ENCODE measurements at regions not wholly inside any gene's neighbourhood (a gene's known extent, or its start where the extent isn't known, plus 50 kb on each side); places are given as distances from the start of the nearest gene placed in this dataset.

DNA sequence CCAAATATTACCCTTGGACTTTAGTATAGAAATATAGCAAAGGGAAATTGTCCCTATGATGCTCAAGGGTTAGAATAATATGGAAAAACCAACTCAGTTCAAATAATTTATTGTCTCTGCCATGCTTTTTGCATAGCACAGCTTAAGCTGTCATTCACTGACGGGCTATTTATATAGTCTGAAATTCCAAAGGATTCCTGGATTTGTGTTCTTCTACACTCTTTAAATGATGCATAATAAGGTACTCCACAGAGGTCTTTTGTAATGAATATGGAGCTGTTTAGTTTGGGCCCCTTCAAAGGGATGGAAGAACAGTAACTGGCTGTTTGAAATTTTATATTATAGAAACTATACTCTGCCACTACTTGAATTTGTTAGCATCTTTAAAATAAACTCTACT is 276.6 kb upstream of the FERD3L start:
- FAIRE-seq (no peak), DNase-seq (ENCODE audit: insufficient read length, low spot score) (no peak)
- TF ChIP-seq, protein P1, sequence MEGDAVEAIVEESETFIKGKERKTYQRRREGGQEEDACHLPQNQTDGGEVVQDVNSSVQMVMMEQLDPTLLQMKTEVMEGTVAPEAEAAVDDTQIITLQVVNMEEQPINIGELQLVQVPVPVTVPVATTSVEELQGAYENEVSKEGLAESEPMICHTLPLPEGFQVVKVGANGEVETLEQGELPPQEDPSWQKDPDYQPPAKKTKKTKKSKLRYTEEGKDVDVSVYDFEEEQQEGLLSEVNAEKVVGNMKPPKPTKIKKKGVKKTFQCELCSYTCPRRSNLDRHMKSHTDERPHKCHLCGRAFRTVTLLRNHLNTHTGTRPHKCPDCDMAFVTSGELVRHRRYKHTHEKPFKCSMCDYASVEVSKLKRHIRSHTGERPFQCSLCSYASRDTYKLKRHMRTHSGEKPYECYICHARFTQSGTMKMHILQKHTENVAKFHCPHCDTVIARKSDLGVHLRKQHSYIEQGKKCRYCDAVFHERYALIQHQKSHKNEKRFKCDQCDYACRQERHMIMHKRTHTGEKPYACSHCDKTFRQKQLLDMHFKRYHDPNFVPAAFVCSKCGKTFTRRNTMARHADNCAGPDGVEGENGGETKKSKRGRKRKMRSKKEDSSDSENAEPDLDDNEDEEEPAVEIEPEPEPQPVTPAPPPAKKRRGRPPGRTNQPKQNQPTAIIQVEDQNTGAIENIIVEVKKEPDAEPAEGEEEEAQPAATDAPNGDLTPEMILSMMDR (IDR thresholded peaks at IDR 0.05; ENCODE audit: insufficient read depth, missing control alignments), result no peak

DNA sequence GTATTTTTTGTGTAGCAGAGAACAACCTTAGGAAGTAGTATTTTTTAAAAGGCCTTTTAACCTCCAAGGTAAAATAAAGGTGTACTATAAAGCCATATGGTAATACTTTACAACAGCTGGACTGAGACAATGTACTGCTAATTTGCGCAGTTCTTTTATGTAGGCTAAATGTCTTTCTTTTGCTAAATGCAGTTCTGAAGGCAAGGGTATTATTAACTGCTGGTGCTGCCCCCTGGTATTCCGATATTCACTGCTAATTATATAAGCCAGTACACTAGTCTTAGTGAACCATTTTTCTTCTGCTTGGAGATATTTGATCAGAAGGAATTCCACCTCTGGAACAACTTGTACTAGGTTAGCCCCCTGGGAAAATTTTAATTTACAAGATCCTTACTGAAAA is 272.0 kb upstream of the FERD3L start:
- FAIRE-seq (no peak), DNase-seq (ENCODE audit: insufficient read length, low spot score) (no peak)
- TF ChIP-seq, protein P1 (IDR thresholded peaks at IDR 0.05; ENCODE audit: insufficient read depth, missing control alignments), result no peak

DNA sequence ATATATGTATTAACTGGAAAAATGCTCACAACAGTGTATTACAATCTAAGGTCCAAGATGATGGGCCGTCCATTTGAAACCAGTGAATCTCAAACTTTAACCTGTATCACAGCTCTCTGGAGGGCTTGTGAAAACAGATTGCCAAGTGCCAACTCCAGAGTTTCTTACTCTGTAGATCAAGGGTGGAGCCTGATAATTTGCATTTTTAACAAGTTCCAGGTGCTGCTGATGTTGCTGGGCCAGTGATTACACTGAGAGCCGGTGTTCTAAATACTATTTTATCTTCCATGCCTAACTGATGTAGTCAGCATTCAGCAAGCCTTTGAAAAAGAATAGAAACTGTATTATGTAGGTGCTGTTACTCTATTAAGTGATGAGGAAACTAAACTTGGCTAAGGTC is 269.9 kb upstream of the FERD3L start:
- TF ChIP-seq, protein P1 (IDR thresholded peaks at IDR 0.05; ENCODE audit: insufficient read depth, missing control alignments), result no peak

DNA sequence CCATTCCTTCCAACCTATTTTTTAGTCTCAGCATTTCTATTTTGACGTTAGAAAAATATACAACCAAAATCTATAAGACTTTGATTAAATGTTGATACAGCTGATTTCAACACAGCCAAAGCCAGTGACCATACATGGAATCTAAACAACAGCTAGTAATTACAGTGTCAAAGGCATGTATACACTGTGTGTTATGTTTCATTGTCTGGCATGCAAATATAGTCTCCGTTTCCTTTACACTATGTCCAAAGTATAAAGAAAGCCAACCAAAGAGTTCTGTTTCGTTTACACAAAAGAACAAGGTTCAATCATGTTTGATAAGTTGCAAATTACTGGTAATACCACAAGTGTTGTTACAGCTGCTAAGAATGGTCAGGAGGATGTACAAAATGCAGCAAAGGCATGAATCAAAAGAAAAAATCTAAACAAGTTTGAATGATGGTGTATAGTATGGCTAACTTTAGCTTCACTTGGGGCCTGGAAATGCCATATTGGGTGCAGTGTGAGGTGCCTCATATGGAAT is 268.3 kb upstream of the FERD3L start:
- no peak for FAIRE-seq

More for the DNA sequence above, 269.9 kb upstream of the FERD3L start:
- no peak for FAIRE-seq
- no peak for DNase-seq (ENCODE audit: insufficient read length, low spot score)

DNA sequence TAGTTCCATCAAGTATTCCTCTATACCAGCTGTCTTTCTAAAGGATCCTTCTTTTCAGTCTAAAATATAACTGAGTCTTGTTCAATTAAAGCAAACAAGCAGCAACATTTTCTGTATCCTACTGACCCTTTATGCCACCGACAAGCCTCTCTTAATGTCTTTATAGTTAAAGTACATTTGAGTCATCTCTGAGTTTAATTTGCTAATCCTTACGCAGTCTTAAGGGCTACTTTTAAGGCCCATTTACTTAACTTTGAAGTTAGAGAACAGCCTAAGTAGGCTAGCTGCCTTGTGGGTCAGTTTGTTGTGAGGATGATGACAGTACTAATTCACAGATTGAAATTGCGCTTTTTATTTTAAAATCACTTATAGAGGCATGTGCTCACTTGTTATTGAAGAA is 265.5 kb upstream of the FERD3L start:
- TF ChIP-seq, protein P1 (IDR thresholded peaks at IDR 0.05; ENCODE audit: insufficient read depth, missing control alignments), result no peak
- FAIRE-seq (no peak), DNase-seq (ENCODE audit: insufficient read length, low spot score) (no peak)

More for the DNA sequence above, 268.3 kb upstream of the FERD3L start:
- TF ChIP-seq, protein P1 (IDR thresholded peaks at IDR 0.05; ENCODE audit: insufficient read depth, missing control alignments), result no peak
- no peak for DNase-seq (ENCODE audit: insufficient read length, low spot score)

DNA sequence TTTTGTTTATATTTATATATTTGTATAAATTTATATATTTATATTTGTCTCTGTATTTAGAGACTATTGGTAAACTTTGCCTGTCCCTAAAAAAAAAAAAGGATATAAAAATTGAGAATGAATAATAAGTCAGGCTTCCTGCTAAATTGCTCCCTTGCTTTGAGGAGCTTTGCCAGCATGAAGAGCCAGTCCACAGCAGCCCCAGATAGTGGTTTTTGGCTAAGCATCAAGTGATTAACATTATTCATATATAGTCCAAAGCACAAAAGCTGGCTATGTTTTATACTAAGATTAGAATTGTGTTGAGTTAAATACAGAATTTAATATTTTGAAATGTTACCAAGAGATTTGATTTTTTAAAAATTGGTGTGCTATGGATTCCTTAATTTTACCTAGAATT is 264.9 kb upstream of the FERD3L start:
- DNase-seq (ENCODE audit: insufficient read length, low spot score) (no peak), FAIRE-seq (no peak)
- TF ChIP-seq, protein P1 (IDR thresholded peaks at IDR 0.05; ENCODE audit: insufficient read depth, missing control alignments), result no peak

DNA sequence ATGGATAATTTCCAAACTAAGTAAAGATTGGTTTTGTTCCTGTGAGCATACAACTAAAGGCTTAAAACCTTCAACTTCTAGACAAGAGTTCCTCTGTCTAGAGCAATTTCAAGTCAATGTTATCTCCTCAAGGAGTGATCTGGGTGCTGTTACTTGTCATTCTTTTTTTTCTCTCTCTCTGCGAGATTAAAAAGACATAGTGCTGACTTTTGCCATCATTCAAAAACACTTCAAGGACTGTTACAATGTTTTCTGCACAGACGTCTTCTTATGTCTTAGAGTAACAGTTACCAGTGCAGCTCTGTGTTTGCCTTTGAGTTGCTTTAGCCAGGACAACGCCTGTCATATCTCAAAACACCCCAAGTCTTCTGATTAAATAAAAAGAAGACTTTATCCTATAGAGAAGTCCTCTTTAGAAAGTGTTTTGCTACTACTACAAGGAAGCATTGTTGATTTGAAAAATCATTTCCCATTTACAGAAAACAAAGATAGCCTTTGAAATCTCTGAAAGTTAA is 263.5 kb upstream of the FERD3L start:
- DNase-seq (ENCODE audit: insufficient read length, low spot score) (no peak), FAIRE-seq (no peak)

More for the DNA sequence above, 263.5 kb upstream of the FERD3L start:
- TF ChIP-seq, protein P1 (IDR thresholded peaks at IDR 0.05; ENCODE audit: insufficient read depth, missing control alignments), result no peak

Data from D721Med (cell line).